Spleen (tissue), 7 donors: ENCODE measurements at regions not wholly inside any gene's neighbourhood (a gene's known extent, or its start where the extent isn't known, plus 50 kb on each side); places are given as distances from the start of the nearest gene placed in this dataset.

Experiments used
- CTCF ChIP-seq, 11 experiments: fragments of 200-600 bp in 7 of 11; fragments of 450-650 bp in 4 of 11; sonication (generic) in 4 of 11; IDR thresholded peaks in 8 of 11; conservative IDR thresholded peaks in 3 of 11; 1 replicate in 7 of 11; 2 replicates in 4 of 11; pipeline versions ENCODE4 v1.4.0 to v1.8.0; 2016 to 2021; ENCODE audit warnings: antibody characterized with exemption in 11 of 11, inconsistent platforms in 4 of 11, mild to moderate bottlenecking in 1 of 11
- POLR2A ChIP-seq, 3 donors: fragments of 450-650 bp; IDR thresholded peaks; one replicate each; pipeline ENCODE4 v1.5.1; 2017; ENCODE audit warnings: antibody characterized with exemption in 3 of 3, mild to moderate bottlenecking in 1 of 3
- donor health status: DM: no; HTN: no; CAD: no; lungs with moderate emphysema.
- donor health status: DM: no; HTN: no; CAD: no.
- donor health status: DM: no; HTN: no; CAD: no.

- no peak for TF ChIP-seq CTCF (IDR thresholded peaks at IDR 0.05 in 8 of 11, conservative IDR thresholded peaks at IDR 0.05 in 3 of 11)
- no peak for TF ChIP-seq POLR2A (IDR thresholded peaks at IDR 0.05)
These were observed 355.6 kb upstream of the NUPR2 start for GRCh38 chr7:56471811-56472210.
